ENCODE measurements at regions not wholly inside any gene's neighbourhood (a gene's known extent, or its start where the extent isn't known, plus 50 kb on each side); places are given as distances from the start of the nearest gene placed in this dataset.

DNA sequence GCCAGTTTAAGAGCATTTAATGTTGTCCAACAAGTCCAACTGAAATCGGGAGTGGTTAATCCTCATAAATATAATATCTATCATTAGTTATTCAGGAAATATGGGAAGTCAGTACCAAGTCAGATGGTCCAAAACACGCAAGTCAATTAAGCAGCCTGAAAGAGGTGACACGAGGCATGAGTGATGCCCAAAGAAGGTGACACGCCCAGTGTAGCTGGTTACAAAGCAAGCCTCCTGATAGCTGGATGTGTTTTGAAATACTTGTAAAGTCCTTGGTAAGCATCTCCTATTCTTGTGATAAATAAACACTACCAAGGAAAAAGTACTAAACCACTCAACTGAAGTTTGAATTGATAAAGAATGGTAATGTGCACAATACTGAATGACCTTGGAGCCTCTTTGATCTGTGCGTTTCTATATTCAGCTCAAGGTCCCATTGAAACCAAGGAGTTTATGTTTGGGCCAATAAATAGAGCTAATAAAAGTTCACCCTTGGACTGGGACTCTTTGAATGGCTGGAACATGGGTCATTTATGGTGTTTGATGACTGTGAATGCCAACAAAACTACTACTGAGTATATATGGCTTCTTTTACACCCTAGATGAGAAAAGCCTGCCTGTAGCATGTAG, 93.2 kb upstream of the KLF3 start:
- peak; percentile 25 for DNase-seq (ENCODE audit: low read depth)
- Histone ChIP-seq H3K4me3 (ENCODE audit: low read depth, low read length) (no peak overlapping the region), H3K36me3 (ENCODE audit: control insufficient read depth, insufficient read depth, low read length) (no peaks in the 10 kb centered on the region), H3K27me3 (ENCODE audit: control insufficient read depth, insufficient read depth, low read length) (no peaks in the 10 kb centered on the region)
- TF ChIP-seq CTCF (IDR thresholded peaks at IDR 0.05; ENCODE audit: insufficient read depth, low read length, severe bottlenecking), result no peak
- no peak for FAIRE-seq

- Histone ChIP-seq H3K27me3 (ENCODE audit: control insufficient read depth, insufficient read depth, low read length) (no peaks in the 10 kb centered on the region), H3K4me3 (ENCODE audit: low read depth, low read length) (no peak overlapping the region), H3K36me3 (ENCODE audit: control insufficient read depth, insufficient read depth, low read length) (no peaks in the 10 kb centered on the region)
- TF ChIP-seq CTCF (IDR thresholded peaks at IDR 0.05; ENCODE audit: insufficient read depth, low read length, severe bottlenecking), result no peak
- DNase-seq (ENCODE audit: low read depth) (no peak), FAIRE-seq (no peak)
These were observed 91.2 kb upstream of the KLF3 start for GRCh38 chr4:38572793-38573192.

GRCh38 chr4:38574559-38575333, 89.3 kb upstream of the KLF3 start:
- no peaks in the 10 kb centered on the region for H3K36me3 ChIP-seq (ENCODE audit: control insufficient read depth, insufficient read depth, low read length)
- no peak overlapping the region for H3K4me3 ChIP-seq (ENCODE audit: low read depth, low read length)
- H3K27me3 ChIP-seq (ENCODE audit: control insufficient read depth, insufficient read depth, low read length), result no peaks in the 10 kb centered on the region
- DNase-seq (ENCODE audit: low read depth) (no peak), FAIRE-seq (peak; percentile 84)
- TF ChIP-seq CTCF (IDR thresholded peaks at IDR 0.05; ENCODE audit: insufficient read depth, low read length, severe bottlenecking), result no peak

GRCh38 chr4:38576767-38577166, 87.2 kb upstream of the KLF3 start:
- FAIRE-seq, result no peak
- no peak for TF ChIP-seq CTCF (IDR thresholded peaks at IDR 0.05; ENCODE audit: insufficient read depth, low read length, severe bottlenecking)
- Histone ChIP-seq H3K27me3 (ENCODE audit: control insufficient read depth, insufficient read depth, low read length) (no peaks in the 10 kb centered on the region), H3K36me3 (ENCODE audit: control insufficient read depth, insufficient read depth, low read length) (no peaks in the 10 kb centered on the region), H3K4me3 (ENCODE audit: low read depth, low read length) (no peak overlapping the region)
- no peak for DNase-seq (ENCODE audit: low read depth)

DNA sequence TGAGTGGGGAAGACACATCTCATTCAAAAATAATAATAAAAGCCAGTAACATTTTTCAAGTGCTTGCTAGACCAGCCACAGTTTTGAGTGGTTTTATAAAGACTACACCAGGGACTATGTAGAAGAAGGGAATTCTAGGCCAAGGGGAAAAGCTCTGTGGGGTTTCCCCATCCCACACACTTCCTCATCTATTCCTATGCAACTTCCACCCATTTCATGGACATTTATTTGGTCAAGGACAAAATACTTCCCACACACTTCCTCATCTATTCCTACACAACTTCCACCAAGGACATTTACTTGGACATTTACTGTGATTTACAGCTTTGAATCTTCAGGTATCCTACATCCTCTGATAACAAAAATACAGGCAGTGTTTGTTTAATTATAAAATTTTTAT, 86.5 kb upstream of the KLF3 start:
- no peak for TF ChIP-seq CTCF (IDR thresholded peaks at IDR 0.05; ENCODE audit: insufficient read depth, low read length, severe bottlenecking)
- Histone ChIP-seq H3K27me3 (ENCODE audit: control insufficient read depth, insufficient read depth, low read length) (no peaks in the 10 kb centered on the region), H3K36me3 (ENCODE audit: control insufficient read depth, insufficient read depth, low read length) (no peaks in the 10 kb centered on the region), H3K4me3 (ENCODE audit: low read depth, low read length) (no peak overlapping the region)
- DNase-seq (ENCODE audit: low read depth) (no peak), FAIRE-seq (no peak)
